HG02840 (cell line): ENCODE measurements at regions not wholly inside any gene's neighbourhood (a gene's known extent, or its start where the extent isn't known, plus 50 kb on each side); places are given as distances from the start of the nearest gene placed in this dataset.

Source experiments
- ATAC-seq: cut with Tn5 transposase; IDR thresholded peaks from one replicate; pipeline ENCODE4 v1.9.1; 2021; ENCODE audit warnings: mild to moderate bottlenecking, moderate library complexity, moderate number of reproducible peaks; ENCODE audit not compliant: unreplicated experiment, low FRiP score

GRCh38 chr1:198860371-198860770 is 221.5 kb downstream of the PTPRC start:
- ATAC-seq, result no peak

- no peak for ATAC-seq
Observed at GRCh38 chr1:198861636-198862035, 222.8 kb downstream of the PTPRC start.

GRCh38 chr1:198864695-198865094 is 225.9 kb downstream of the PTPRC start:
- no peak for ATAC-seq

DNA sequence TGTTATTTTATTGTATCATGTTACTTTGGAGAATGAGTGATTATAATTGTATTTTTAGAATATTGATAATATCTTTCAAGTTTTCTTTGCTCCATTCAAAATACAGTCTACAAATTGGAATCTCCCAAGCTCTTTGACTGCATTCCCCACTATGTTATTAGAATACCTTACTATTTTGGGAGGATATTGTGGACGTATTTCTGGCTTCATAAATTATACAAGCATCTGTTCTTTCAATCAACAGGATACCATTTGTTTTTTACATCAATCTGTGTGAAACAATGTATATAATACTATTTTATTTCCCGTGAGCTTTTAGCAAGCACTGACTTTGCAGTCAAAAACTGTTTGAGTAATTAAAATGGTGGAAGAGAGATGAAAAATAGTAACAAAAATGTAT is 226.5 kb downstream of the PTPRC start:
- no peak for ATAC-seq

DNA sequence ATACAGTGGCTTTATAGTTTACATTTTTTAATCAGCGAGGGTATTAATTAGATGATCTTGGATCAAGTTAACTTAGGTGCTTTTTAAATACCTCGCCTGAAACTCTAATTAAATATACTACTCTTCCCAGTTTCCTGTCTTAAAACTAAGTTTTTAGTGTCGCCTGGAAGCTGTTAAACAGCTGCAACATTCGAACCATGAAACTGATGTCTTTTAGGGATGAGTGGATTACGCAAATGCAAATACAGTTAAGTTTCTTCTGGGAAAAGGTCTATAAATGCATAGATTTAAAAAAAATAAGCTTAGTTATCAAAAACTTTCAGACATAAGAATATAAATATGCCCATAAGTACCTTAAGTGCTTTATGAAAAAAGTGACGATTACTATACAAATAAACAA is 228.3 kb downstream of the PTPRC start:
- ATAC-seq, result no peak

- ATAC-seq, result no peak
Observed at GRCh38 chr1:198873696-198874230, 234.9 kb downstream of the PTPRC start.

DNA sequence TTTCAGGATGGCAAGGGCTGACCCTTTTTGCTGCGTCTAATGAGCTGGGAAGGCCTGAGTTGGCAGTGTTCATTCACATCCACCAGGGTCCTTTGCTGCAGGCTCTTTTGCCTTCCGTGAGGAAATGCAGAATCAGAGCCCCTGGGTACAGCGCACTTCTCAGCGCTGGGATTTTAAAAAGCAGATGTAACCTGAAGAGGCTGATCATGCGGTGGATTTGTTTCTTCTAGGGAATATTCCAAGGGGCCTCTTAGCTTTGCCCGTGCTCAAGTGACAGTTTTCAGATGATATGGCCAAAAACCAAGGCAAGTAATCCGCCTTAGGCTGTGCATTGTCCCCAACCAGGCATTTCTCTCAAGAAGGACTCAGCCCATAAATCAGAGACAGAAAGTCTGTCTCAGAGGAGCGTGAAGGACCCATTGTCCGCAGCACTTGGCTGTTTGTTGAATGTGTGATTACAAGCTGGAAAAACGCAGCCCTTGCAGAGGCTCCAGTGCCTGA is 237.6 kb downstream of the PTPRC start:
- ATAC-seq, result no peak

GRCh38 chr1:198878566-198878965 is 239.7 kb downstream of the PTPRC start:
- ATAC-seq, result no peak

- no peak for ATAC-seq
Observed at GRCh38 chr1:198879711-198880306, 241.0 kb downstream of the PTPRC start.

DNA sequence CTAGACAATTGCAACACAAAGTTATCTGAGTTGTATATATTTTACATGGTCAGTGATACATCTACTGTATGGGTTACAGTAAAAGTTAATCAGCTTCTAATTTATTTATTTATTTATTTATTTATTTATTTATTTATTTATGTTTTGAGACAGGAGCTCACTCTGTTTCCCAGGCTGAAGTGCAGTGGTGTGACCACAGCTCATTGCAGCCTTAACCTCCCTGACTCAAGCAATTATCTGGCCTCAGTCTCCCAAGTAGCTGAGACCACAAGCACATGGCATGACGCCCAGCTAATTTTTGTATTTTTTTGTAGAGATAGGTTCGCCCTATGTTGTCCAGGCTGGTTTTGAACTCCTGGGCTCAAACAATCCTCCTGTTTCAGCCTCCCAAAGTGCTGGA is 241.6 kb downstream of the PTPRC start:
- no peak for ATAC-seq

DNA sequence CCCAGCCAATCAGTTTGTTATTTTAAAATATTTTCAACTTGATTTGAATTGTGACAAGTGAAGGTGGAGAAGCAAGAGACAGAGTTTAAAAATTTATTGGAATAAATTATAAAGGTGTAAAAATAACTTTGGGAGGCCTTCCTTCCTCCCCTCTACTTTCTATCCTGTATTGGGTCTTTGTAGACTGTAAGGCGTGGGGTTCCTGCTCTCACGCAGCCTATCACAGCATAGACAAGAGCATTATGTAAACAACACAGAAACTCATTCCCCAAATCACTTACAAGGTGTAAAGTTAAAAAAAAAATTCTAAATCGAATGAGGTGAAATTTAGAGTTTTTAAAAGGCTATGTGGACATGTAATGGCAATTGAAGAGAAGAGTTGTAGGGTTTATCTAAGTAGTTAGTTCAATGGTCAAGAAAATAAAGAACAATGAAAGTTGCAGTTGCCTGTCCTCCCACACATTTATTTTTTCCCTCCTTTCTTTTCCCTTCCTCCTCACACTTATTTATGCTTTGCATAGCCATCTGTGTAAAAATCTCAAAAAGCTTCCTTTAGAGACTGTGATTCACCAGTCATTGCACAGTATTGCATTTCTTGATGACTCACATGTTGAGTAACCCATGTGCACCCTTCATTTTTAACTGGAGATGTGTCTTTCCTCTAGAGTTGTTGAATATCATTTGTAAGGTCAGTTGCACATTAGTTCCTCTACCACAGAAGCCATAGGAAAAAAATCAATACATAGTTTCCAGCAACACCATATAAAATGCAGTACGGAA is 242.2 kb downstream of the PTPRC start:
- ATAC-seq, result no peak

DNA sequence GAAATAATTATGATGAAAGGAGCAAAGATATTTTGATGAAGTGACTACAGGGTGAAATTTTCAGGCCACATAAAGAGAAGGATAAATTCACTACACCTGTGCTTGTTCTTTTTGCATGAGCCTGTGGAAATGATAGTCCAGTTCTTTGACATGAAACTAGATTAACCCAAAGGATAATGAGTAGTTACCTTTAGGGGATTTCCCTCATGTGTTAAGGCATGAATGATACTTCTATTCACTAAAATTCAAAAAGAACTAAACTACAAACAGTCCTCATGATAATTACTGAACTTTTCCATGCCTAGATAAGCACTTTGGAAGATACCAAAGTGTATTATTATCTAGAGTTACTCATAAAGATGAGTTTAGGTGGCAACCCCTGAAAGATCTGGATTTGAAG is 244.3 kb downstream of the PTPRC start:
- no peak for ATAC-seq

DNA sequence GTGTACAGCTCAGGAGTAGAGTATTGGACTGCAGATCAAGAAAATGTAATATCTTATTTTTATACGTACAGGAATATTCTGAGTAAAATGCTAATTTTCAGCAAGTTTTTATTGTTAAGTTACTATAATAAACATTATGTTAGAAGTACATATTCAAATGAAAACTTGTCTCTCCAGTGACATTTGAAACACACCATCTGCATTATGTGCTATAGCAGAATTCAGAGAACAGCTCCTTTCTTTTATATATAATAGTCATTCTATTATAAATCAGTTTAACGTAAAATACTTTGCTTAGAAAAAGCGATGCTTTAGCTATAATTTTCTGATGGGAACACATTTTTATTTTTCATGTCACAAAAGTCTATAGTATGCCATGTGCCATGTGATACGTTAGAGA is 249.0 kb downstream of the PTPRC start:
- ATAC-seq, result no peak

GRCh38 chr1:198888379-198888943 is 249.6 kb downstream of the PTPRC start:
- no peak for ATAC-seq

- no peak for ATAC-seq
Observed at GRCh38 chr1:198889101-198889500, 250.3 kb downstream of the PTPRC start.

DNA sequence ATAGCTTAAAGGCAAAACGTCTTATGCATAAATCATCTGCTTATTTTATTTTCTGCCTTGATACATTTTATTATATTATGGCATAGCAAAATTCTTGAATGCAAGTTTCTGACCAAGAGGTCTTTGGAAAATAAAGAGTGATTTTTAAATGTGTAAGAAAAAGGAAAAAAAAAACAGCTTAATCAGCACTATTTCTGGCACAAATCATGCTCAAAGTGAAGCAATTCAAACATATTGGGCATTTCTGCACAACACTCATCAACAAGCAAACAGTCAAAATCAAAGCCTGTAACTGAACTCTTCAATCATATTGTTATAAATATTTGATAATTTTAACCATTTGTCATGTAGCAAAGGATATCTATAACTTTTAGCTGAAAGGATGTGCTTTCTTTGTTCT is 250.9 kb downstream of the PTPRC start:
- no peak for ATAC-seq

GRCh38 chr1:198890214-198890930 is 251.5 kb downstream of the PTPRC start:
- no peak for ATAC-seq

DNA sequence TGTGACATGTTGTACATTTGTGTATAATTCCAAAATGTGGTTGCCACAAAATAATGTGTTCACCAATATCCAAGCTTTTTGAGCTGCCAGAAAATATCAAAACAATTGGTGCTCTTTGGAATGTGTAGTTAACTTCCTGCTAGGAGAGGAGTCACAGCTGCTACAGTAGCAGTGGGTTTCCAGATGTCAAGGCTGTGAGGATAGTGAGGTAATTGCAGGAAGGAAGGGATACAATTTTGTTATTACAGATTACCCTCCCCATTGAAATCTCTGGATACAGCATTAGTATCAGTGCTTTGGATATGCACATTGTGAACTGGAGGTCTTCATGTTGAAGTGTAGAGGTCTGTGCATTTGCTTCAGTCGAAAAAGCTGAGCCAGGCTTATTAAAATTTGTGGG is 253.2 kb downstream of the PTPRC start:
- no peak for ATAC-seq

GRCh38 chr1:198893141-198893540 is 254.3 kb downstream of the PTPRC start:
- ATAC-seq, result no peak

GRCh38 chr1:198893763-198894444 is 255.1 kb downstream of the PTPRC start:
- no peak for ATAC-seq
